Panc1 (cell line): ENCODE measurements at regions not wholly inside any gene's neighbourhood (a gene's known extent, or its start where the extent isn't known, plus 50 kb on each side); places are given as distances from the start of the nearest gene placed in this dataset.

Experiments
- ATAC-seq: fragments of 200-7000 bp; cut with Tn5 transposase; 2 replicates; pipeline ENCODE4 v1.9.1; 2020; ENCODE audit warnings: mild to moderate bottlenecking, moderate library complexity
- BruUV-seq: library from RNA; stranded (reverse); fragments of 400-500 nt; replicated peaks from 2 replicates; lab custom pipeline; 2021; lab: Mats Ljungman, UMichigan
- CTCF ChIA-PET: fragments of 300-600 bp; sonication (Branson Sonifier 250); formaldehyde crosslinking; loops from one replicate; lab custom pipeline; 2022; ENCODE audit warnings: antibody characterized with exemption; lab: Charles Lee
- POLR2A ChIA-PET: fragments of 300-600 bp; sonication (Branson Sonifier 250); formaldehyde crosslinking; loops from one replicate; lab custom pipeline; 2022; ENCODE audit warnings: antibody characterized with exemption; lab: Charles Lee
- DNase-seq: peaks from one replicate; pipeline ENCODE4 v3.0.0-alpha.2; 2010; ENCODE audit warnings: low read depth, low spot score
- H3K27ac ChIP-seq: 2 replicates; pipeline ENCODE4 v1.5.1; 2011; ENCODE audit warnings: mild to moderate bottlenecking, low read length, inconsistent platforms
- H3K27me3 ChIP-seq: fragments of 200-500 bp; sonication (Bioruptor generic); 2 replicates; pipeline ENCODE4 v1.6.0; 2014; ENCODE audit warnings: low read length, inconsistent platforms; ENCODE audit not compliant: control insufficient read depth, insufficient read depth
- H3K36me3 ChIP-seq: fragments of 200-500 bp; sonication (Bioruptor generic); 2 replicates; pipeline ENCODE4 v1.5.1; 2014; ENCODE audit warnings: inconsistent platforms, mild to moderate bottlenecking, low read length, moderate library complexity; ENCODE audit not compliant: control insufficient read depth, insufficient read depth
- H3K4me1 ChIP-seq: 2 replicates; pipeline ENCODE4 v1.5.1; 2011; ENCODE audit warnings: inconsistent platforms, mild to moderate bottlenecking, low read length, moderate library complexity; ENCODE audit not compliant: control insufficient read depth, insufficient read depth
- H3K4me3 ChIP-seq, 2 experiments: 2 replicates each; pipeline ENCODE4 v1.5.1; 2011 to 2012; ENCODE audit warnings: low read depth in 2 of 2, low read length in 2 of 2, mild to moderate bottlenecking in 2 of 2, inconsistent platforms in 1 of 2, moderate library complexity in 1 of 2
- H3K9me3 ChIP-seq: fragments of 200-500 bp; sonication (Bioruptor generic); 2 replicates; pipeline ENCODE4 v1.5.1; 2014; ENCODE audit warnings: low read depth, mild to moderate bottlenecking, inconsistent platforms, low read length, moderate library complexity; ENCODE audit not compliant: control insufficient read depth, insufficient read depth
- CTCF ChIP-seq: fragments of 450-650 bp; IDR thresholded peaks from 2 replicates; pipeline ENCODE4 v1.5.1; 2017; ENCODE audit warnings: mild to moderate bottlenecking
- POLR2AphosphoS5 ChIP-seq: IDR thresholded peaks from 2 replicates; pipeline ENCODE4 v1.6.1; 2012; ENCODE audit warnings: mild to moderate bottlenecking, low read depth, low read length, moderate library complexity
- SIN3A ChIP-seq: IDR thresholded peaks from 2 replicates; pipeline ENCODE4 v1.6.1; 2012; ENCODE audit warnings: low read depth, mild to moderate bottlenecking, low read length, moderate library complexity, borderline replicate concordance; ENCODE audit not compliant: insufficient read depth
- TCF7L2 ChIP-seq: IDR thresholded peaks from 2 replicates; pipeline ENCODE4 v1.6.1; 2011; ENCODE audit warnings: mild to moderate bottlenecking, low read depth, low read length, inconsistent platforms
- in situ Hi-C: cut with HindIII; loops from 2 replicates; pipeline ENCODE4 v1.10.0; 2016; ENCODE audit warnings: low sequenced_read_pairs, low pct_unique_long_range_greater_than_20kb
- intact Hi-C: fragments of 100-400 bp; cut with micrococcal nuclease; formaldehyde crosslinking; loops from one replicate; pipeline ENCODE4 v1.10.0; 2022; ENCODE audit not compliant: unreplicated experiment
- TF ChIP-seq, protein P1 (sequence below), 2 experiments: IDR thresholded peaks; 2 replicates each; pipeline ENCODE4 v1.6.1; 2011 to 2012; ENCODE audit warnings: low read depth in 2 of 2, control low read depth in 1 of 2, low read length in 1 of 2, mild to moderate bottlenecking in 1 of 2, moderate library complexity in 1 of 2; ENCODE audit not compliant: insufficient read depth in 1 of 2

DNA sequence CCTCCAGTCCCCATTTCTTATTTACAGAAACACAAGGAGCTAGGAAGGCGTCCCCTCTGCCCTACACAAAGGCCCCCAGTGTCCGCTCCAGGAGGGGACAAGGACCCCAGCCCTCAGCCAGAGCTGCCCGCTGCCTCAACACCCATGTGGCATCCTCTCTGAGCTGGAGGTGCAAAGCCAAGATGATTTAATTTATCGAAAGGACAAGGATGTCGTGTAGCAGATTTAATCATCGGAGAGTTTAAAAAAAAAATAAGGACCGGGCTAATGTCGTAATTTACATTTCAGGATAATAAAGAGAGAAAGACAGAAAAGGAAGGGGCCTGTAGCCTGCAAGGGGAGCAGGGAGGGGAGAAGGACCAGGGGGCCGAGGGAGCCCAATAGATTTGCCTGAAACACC is 68.3 kb upstream of the CASZ1 start:
- in situ Hi-C loops, result no loop called here
- POLR2A ChIA-PET, result no interaction called here

DNA sequence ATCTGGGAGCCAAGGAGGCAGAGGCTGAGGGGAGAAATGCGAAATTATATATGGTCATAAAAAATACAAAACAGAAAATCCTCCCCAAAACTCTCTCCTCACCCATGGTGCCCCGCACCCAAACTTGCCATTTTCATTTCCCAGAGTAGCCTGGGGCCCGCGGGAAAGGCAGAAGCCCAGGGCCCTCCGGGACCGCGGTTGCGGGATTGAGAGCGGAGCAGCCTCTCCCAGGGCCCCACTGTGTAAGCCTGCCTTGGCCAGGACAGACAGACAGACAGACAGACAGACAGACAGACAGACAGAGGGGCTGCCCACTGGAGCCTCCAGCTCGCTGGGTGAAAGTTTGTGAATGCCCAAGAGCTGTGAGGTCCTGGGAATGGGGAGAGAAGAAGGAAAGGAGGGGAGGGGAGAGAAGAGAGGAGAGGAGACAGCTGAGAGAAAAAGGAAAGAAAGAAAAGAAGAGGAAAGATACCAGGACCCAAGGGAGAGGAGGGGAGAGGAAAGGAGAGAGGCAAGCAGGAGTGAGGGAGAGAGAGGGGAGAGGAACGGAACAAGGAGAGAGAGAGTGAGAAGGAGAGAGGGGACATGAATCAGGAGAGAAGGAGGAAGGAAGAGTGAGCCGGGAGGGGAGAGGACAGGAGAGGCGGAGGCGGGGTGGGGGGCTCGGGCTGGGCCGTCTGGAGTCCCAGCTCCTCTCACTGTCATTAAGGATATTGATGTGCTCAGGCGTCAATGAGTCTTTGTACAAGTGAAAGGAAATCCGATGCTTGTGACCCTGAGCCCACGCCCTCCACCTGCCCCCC is 69.3 kb upstream of the CASZ1 start:
- no peak overlapping the region for H3K4me3 ChIP-seq
- no peak for DNase-seq
- no peak overlapping the region for H3K27ac ChIP-seq
- no peaks in the 10 kb centered on the region for H3K9me3 ChIP-seq
- POLR2A ChIA-PET, result no interaction called here
- in situ Hi-C loops, result no loop called here
- CTCF ChIA-PET, result interaction anchor here (0.6 kb wide), 1 partner anchor 358 kb away, joined by 3 read pairs; no protein-coding TSS in a partner anchor
- H3K4me1 ChIP-seq, result peaks cover 16% of the 10 kb centered on the region
- intact Hi-C loops, result loop anchor here (2.0 to 5.0 kb wide), 3 partner anchors 71 to 353 kb away; no protein-coding TSS in a partner anchor
- no peaks in the 10 kb centered on the region for H3K27me3 ChIP-seq
- no peaks in the 10 kb centered on the region for H3K36me3 ChIP-seq
- TF ChIP-seq POLR2AphosphoS5, result no peak
- TF ChIP-seq CTCF, result no peak
- no peak for TF ChIP-seq TCF7L2
- TF ChIP-seq, protein P1, sequence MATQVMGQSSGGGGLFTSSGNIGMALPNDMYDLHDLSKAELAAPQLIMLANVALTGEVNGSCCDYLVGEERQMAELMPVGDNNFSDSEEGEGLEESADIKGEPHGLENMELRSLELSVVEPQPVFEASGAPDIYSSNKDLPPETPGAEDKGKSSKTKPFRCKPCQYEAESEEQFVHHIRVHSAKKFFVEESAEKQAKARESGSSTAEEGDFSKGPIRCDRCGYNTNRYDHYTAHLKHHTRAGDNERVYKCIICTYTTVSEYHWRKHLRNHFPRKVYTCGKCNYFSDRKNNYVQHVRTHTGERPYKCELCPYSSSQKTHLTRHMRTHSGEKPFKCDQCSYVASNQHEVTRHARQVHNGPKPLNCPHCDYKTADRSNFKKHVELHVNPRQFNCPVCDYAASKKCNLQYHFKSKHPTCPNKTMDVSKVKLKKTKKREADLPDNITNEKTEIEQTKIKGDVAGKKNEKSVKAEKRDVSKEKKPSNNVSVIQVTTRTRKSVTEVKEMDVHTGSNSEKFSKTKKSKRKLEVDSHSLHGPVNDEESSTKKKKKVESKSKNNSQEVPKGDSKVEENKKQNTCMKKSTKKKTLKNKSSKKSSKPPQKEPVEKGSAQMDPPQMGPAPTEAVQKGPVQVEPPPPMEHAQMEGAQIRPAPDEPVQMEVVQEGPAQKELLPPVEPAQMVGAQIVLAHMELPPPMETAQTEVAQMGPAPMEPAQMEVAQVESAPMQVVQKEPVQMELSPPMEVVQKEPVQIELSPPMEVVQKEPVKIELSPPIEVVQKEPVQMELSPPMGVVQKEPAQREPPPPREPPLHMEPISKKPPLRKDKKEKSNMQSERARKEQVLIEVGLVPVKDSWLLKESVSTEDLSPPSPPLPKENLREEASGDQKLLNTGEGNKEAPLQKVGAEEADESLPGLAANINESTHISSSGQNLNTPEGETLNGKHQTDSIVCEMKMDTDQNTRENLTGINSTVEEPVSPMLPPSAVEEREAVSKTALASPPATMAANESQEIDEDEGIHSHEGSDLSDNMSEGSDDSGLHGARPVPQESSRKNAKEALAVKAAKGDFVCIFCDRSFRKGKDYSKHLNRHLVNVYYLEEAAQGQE (IDR thresholded peaks at IDR 0.05; ENCODE audit: insufficient read depth in 1 of 2, low read depth in 2 of 2, low read length in 1 of 2), result no peak
- no peak for TF ChIP-seq SIN3A
- BruUV-seq, result no TSS peak
- no peak for ATAC-seq

More for the DNA sequence above, 68.3 kb upstream of the CASZ1 start:
- no TSS peak for BruUV-seq
- intact Hi-C loops, result loop anchor here (5.0 kb wide), 2 partner anchors 172 to 352 kb away; no protein-coding TSS in a partner anchor
- no peak overlapping the region for H3K4me3 ChIP-seq
- H3K27me3 ChIP-seq, result no peaks in the 10 kb centered on the region
- no peaks in the 10 kb centered on the region for H3K36me3 ChIP-seq
- H3K9me3 ChIP-seq, result no peaks in the 10 kb centered on the region
- peaks cover 16% of the 10 kb centered on the region for H3K4me1 ChIP-seq
- TF ChIP-seq SIN3A (no peak), CTCF (no peak), TCF7L2 (no peak)
- no peak for DNase-seq
- ATAC-seq, result no peak
- CTCF ChIA-PET, result interaction anchor here (0.6 kb wide), 2 partner anchors 21 to 362 kb away, joined by 3 to 9 read pairs; no protein-coding TSS in a partner anchor
- no peak overlapping the region for H3K27ac ChIP-seq
